GF-D8 (cell line): ENCODE measurements at regions not wholly inside any gene's neighbourhood (a gene's known extent, or its start where the extent isn't known, plus 50 kb on each side); places are given as distances from the start of the nearest gene placed in this dataset.
"Not testable (repeated sequence)": the region's sequence is repeated elsewhere in the genome, so short reads cannot be mapped to it uniquely, and the experiment has no call there.

ENCODE experiments used
- DNase-seq: peaks from one replicate; lab custom pipeline; 2025; lab: John Stamatoyannopoulos, UW

GRCh38 chr11:128157423-128158298 lies 429.7 kb downstream of the ETS1 start:
- DNase-seq: peak; percentile 84

- no peak for DNase-seq
Measured at GRCh38 chr11:128156486-128156885, 430.9 kb downstream of the ETS1 start.

- no peak for DNase-seq
Measured at GRCh38 chr11:128155590-128155989, 431.8 kb downstream of the ETS1 start.

GRCh38 chr11:128153697-128154048 lies 433.7 kb downstream of the ETS1 start:
- no peak for DNase-seq

GRCh38 chr11:128152796-128153696 lies 434.3 kb downstream of the ETS1 start:
- DNase-seq: no peak

- no peak for DNase-seq
Measured at GRCh38 chr11:128151780-128152179, 435.6 kb downstream of the ETS1 start.

- no peak for DNase-seq
Measured at GRCh38 chr11:128151338-128151737, 436.0 kb downstream of the ETS1 start.

GRCh38 chr11:128148208-128148607 lies 439.1 kb downstream of the ETS1 start:
- DNase-seq: no peak

GRCh38 chr11:128146926-128147605 lies 440.3 kb downstream of the ETS1 start:
- DNase-seq: no peak

- not testable (repeated sequence) for DNase-seq
Measured at GRCh38 chr11:128140293-128140692, 447.1 kb downstream of the ETS1 start.

- no peak for DNase-seq
Measured at GRCh38 chr11:128135451-128135850, 451.9 kb downstream of the ETS1 start.

- DNase-seq: no peak
Measured at GRCh38 chr11:128133501-128133900, 453.9 kb downstream of the ETS1 start.

- DNase-seq: no peak
Measured at GRCh38 chr11:128130052-128130451, 457.3 kb downstream of the ETS1 start.

- DNase-seq: no peak
Measured at GRCh38 chr11:128125723-128126122, 461.6 kb downstream of the ETS1 start.

GRCh38 chr11:128116885-128117284 lies 470.5 kb downstream of the ETS1 start:
- DNase-seq: no peak

GRCh38 chr11:128116447-128116846 lies 470.9 kb downstream of the ETS1 start:
- DNase-seq: no peak

- no peak for DNase-seq
Measured at GRCh38 chr11:128105950-128106349, 481.4 kb downstream of the ETS1 start.

GRCh38 chr11:128105511-128105910 lies 481.8 kb downstream of the ETS1 start:
- DNase-seq: no peak

GRCh38 chr11:128103278-128103873 lies 484.0 kb downstream of the ETS1 start:
- no peak for DNase-seq

GRCh38 chr11:128098781-128099180 lies 488.6 kb downstream of the ETS1 start:
- DNase-seq: no peak

GRCh38 chr11:128095466-128095981 lies 491.8 kb downstream of the ETS1 start:
- DNase-seq: no peak

GRCh38 chr11:128093689-128094088 lies 493.7 kb downstream of the ETS1 start:
- DNase-seq: no peak
